ENCODE measurements at regions not wholly inside any gene's neighbourhood (a gene's known extent, or its start where the extent isn't known, plus 50 kb on each side); places are given as distances from the start of the nearest gene placed in this dataset.

DNA sequence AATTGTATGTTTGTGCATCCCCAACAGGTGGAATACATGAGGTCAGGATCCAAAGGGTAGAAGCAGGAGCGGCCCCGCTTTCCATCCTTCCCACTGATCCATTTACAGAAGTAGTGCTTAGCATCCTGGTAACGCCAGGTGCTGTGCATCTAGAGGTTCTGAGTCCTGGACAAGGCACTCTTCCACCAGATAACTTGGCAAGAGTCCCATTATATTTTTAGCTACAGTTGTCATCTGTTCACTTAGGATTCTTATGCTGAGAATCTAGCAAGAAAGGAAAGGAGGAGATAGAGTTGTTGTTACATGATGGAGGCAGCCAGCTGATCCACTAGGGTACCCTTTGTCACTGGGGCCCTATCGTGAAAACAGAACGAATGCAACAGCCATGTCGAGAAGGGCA, 389.5 kb upstream of the ZNF507 start:
- TF ChIP-seq, protein P1, sequence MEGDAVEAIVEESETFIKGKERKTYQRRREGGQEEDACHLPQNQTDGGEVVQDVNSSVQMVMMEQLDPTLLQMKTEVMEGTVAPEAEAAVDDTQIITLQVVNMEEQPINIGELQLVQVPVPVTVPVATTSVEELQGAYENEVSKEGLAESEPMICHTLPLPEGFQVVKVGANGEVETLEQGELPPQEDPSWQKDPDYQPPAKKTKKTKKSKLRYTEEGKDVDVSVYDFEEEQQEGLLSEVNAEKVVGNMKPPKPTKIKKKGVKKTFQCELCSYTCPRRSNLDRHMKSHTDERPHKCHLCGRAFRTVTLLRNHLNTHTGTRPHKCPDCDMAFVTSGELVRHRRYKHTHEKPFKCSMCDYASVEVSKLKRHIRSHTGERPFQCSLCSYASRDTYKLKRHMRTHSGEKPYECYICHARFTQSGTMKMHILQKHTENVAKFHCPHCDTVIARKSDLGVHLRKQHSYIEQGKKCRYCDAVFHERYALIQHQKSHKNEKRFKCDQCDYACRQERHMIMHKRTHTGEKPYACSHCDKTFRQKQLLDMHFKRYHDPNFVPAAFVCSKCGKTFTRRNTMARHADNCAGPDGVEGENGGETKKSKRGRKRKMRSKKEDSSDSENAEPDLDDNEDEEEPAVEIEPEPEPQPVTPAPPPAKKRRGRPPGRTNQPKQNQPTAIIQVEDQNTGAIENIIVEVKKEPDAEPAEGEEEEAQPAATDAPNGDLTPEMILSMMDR (IDR thresholded peaks at IDR 0.05), result no peak
- Histone ChIP-seq H3K27me3 (no peaks in the 10 kb centered on the region), H3K4me1 (no peaks in the 10 kb centered on the region), H3K36me3 (no peaks in the 10 kb centered on the region), H3K27ac (no peak overlapping the region), H3K9ac (ENCODE audit: low read depth in 2 of 2, low read length in 2 of 2) (no peak overlapping the region), H3K4me3 (no peak overlapping the region), H3K9me3 (no peaks in the 10 kb centered on the region)
- intact Hi-C loops (cut with DNase I), result no loop called here
- no peak for DNase-seq

DNA sequence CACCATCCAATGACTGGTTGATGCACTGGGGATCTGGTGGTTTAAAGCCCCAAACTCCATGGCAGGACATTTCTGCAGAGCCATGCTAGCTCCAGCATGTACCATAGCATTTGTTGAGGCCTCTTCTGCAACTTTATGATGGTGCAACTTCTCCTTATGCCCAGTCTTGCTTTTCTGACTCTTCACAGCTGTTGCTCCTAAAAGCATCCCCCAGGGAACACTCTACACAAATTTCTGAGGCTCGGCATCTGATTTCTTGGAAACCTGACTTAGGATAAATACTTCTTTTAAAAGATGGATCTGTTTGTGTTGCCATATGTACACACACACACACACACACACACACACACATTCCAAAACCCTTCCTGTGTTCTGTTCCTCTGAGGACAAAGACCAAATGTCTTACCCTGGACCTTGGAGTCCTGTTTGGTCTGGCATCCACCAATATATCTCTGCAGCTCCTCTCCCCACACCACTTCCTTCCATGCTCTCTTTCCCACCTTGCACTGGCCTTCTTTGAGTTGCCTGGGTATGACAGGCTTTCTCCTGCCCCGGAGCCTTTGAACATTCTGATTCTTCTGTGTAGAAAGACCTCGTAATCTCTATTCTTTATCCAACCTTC, 388.5 kb upstream of the ZNF507 start:
- H3K36me3 ChIP-seq, result no peaks in the 10 kb centered on the region
- DNase-seq, result no peak
- no peaks in the 10 kb centered on the region for H3K4me1 ChIP-seq
- H3K9me3 ChIP-seq, result no peaks in the 10 kb centered on the region
- TF ChIP-seq, protein P1 (IDR thresholded peaks at IDR 0.05), result no peak
- intact Hi-C loops (cut with DNase I), result no loop called here
- no peaks in the 10 kb centered on the region for H3K27me3 ChIP-seq
- H3K27ac ChIP-seq, result no peak overlapping the region
- H3K4me3 ChIP-seq, result no peak overlapping the region
- no peak overlapping the region for H3K9ac ChIP-seq (ENCODE audit: low read depth in 2 of 2, low read length in 2 of 2)

DNA sequence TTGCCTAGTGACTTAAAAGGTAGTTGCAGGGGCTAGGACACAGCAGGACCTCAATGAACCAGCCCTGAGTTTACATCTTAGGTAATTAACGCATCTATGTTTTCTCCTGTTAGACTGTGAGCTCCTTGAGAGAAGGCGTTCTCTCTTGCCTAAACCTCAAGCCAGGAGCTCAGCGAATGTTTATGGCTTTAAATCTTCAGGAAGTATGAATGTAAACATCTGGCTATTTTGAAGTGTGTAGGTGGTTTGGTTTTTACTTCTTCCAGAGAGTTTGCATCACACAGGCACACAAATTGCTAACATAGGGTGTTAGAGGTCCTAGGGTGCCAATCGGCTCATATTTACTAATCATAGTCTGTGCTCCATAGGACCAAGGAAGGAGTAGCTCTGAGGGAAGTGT, 387.7 kb upstream of the ZNF507 start:
- H3K27ac ChIP-seq, result no peak overlapping the region
- H3K27me3 ChIP-seq, result no peaks in the 10 kb centered on the region
- TF ChIP-seq, protein P1 (IDR thresholded peaks at IDR 0.05), result no peak
- intact Hi-C loops (cut with DNase I), result no loop called here
- no peak for DNase-seq
- H3K9me3 ChIP-seq, result no peaks in the 10 kb centered on the region
- H3K4me3 ChIP-seq, result no peak overlapping the region
- H3K36me3 ChIP-seq, result no peaks in the 10 kb centered on the region
- H3K9ac ChIP-seq (ENCODE audit: low read depth in 2 of 2, low read length in 2 of 2), result no peak overlapping the region
- no peaks in the 10 kb centered on the region for H3K4me1 ChIP-seq

DNA sequence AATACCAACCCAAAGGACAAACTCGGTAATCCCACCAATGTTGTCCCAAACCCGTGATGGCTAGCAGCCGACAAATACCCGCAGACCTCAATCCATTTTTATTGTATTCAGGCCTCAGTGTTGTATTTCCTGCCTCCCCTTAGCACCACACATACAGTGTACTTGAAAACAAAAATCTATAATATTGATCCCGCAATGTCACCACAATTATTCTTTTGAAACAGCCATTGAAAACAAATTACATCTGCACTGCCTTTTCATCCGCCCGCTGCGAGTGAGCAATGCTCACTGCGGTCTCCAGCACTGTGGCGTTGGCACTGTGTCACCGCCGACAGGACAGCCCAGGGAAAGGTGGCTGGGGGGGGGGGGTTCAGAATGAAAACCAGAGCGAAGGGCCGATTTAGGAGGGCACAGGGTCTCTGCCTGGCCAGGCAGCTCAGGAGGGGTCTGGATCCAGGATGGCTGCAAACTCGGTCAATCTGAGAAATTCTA, 385.8 kb upstream of the ZNF507 start:
- intact Hi-C loops (cut with DNase I), result no loop called here
- no peak for DNase-seq

DNA sequence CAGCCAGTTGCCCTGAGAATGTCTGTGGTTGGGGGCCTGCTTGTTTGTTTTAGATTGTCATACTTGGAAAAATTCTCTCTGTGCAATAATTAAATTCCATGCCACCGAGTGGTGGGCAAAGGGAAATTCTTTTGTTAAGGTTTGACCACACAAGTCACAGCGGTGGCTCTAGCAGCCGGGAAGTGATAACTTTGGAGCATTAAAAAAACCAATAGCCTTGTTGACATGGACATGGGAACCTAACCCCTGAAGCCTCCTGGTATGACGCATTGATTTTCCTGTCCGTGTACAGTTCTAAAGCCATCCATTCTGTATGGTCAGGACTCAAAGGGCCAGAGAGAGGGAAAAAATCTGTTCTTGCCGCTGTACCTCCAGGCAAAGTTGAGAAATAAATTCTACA, 384.9 kb upstream of the ZNF507 start:
- no peak overlapping the region for H3K4me3 ChIP-seq
- TF ChIP-seq, protein P1 (IDR thresholded peaks at IDR 0.05), result no peak
- H3K27ac ChIP-seq, result no peak overlapping the region
- DNase-seq, result no peak
- H3K9ac ChIP-seq (ENCODE audit: low read depth in 2 of 2, low read length in 2 of 2), result no peak overlapping the region
- H3K36me3 ChIP-seq, result no peaks in the 10 kb centered on the region
- no peaks in the 10 kb centered on the region for H3K9me3 ChIP-seq
- intact Hi-C loops (cut with DNase I), result no loop called here
- H3K4me1 ChIP-seq, result no peaks in the 10 kb centered on the region
- H3K27me3 ChIP-seq, result no peaks in the 10 kb centered on the region

More for the DNA sequence above, 385.8 kb upstream of the ZNF507 start:
- TF ChIP-seq, protein P1 (IDR thresholded peaks at IDR 0.05), result no peak
- H3K9ac ChIP-seq (ENCODE audit: low read depth in 2 of 2, low read length in 2 of 2), result no peak overlapping the region
- H3K27me3 ChIP-seq, result no peaks in the 10 kb centered on the region
- no peaks in the 10 kb centered on the region for H3K4me1 ChIP-seq
- H3K9me3 ChIP-seq, result no peaks in the 10 kb centered on the region
- H3K27ac ChIP-seq, result no peak overlapping the region
- H3K4me3 ChIP-seq, result no peak overlapping the region
- no peaks in the 10 kb centered on the region for H3K36me3 ChIP-seq
